ENCODE measurements at regions not wholly inside any gene's neighbourhood (a gene's known extent, or its start where the extent isn't known, plus 50 kb on each side); places are given as distances from the start of the nearest gene placed in this dataset.

DNA sequence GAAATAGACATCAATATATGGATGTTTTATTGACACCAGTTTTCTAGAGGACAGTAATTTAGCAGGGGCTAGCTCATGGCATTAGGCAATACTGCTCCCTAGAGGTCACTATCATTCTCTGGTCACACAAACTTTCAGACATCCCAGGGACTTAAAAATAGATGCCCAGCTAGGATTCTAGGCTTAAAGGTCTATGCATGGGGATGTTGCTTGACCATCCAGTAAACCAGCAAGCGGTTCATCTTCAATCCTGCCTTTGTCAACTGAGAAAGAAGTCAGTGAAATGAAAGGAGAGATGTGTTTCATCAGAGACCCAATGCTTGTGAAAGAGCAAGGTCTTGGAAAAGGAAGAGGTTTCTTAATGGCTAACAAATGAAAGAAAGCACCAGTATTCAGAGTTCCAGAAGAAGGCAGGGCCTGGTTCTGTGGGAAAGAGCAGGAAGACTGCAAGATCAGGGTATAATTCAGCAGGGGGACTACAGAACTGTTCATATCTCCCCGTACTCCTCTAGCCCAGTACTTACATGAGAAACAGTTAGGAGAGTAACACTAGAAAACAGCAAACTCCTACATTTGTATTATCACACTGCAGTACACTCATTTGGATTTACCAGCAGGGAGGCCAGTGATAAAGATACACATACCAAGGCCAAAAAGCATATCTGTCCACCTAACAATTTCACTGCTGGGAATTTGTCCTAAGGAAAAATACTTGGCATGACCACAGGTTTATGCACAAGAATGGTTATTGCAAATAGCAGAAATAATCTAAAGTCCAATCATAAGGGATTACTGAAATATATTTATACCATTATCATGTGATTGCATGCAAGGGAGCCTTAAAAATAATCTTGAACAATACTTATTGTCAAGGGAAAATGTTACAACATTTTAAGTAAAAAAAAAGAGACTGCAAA lies 151.4 kb upstream of the LAMA2 start:
- no peak overlapping the region for H3K27ac ChIP-seq (ENCODE audit: low read depth, low read length, poor library complexity, severe bottlenecking)
- POLR2A ChIA-PET (ENCODE audit: low non-redundant PET), result no interaction called here
- no peak overlapping the region for H3K4me3 ChIP-seq (ENCODE audit: low read depth, low read length, poor library complexity, severe bottlenecking)
- intact Hi-C loops (cut with micrococcal nuclease; ENCODE audit: unreplicated experiment), result loop anchor here (2.0 to 10.0 kb wide), 2 partner anchors 397 to 995 kb away; no protein-coding TSS in a partner anchor
- H3K36me3 ChIP-seq (ENCODE audit: insufficient read depth, low read length, poor library complexity, severe bottlenecking), result no peaks in the 10 kb centered on the region
- DNase-seq (ENCODE audit: low spot score), result peak; percentile 61
- no peaks in the 10 kb centered on the region for H3K27me3 ChIP-seq (replicated peaks; ENCODE audit: insufficient read depth, low read depth, low read length, poor library complexity)
- CTCF ChIA-PET, result interaction anchor here (0.7 to 1.2 kb wide), 3 partner anchors 403 to 994 kb away, joined by 3 to 4 read pairs (median 3); no protein-coding TSS in a partner anchor
- BruUV-seq (replicated peaks), result no TSS peak
- no peaks in the 10 kb centered on the region for H3K4me1 ChIP-seq (ENCODE audit: insufficient read depth, low read length, poor library complexity, severe bottlenecking)
- H3K9me3 ChIP-seq (ENCODE audit: low read depth, low read length, poor library complexity, severe bottlenecking), result no peaks in the 10 kb centered on the region
- TF ChIP-seq, protein P1, sequence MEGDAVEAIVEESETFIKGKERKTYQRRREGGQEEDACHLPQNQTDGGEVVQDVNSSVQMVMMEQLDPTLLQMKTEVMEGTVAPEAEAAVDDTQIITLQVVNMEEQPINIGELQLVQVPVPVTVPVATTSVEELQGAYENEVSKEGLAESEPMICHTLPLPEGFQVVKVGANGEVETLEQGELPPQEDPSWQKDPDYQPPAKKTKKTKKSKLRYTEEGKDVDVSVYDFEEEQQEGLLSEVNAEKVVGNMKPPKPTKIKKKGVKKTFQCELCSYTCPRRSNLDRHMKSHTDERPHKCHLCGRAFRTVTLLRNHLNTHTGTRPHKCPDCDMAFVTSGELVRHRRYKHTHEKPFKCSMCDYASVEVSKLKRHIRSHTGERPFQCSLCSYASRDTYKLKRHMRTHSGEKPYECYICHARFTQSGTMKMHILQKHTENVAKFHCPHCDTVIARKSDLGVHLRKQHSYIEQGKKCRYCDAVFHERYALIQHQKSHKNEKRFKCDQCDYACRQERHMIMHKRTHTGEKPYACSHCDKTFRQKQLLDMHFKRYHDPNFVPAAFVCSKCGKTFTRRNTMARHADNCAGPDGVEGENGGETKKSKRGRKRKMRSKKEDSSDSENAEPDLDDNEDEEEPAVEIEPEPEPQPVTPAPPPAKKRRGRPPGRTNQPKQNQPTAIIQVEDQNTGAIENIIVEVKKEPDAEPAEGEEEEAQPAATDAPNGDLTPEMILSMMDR (conservative IDR thresholded peaks at IDR 0.05; ENCODE audit: low read depth, low read length), result peak; percentile 65
- no peak for TF ChIP-seq EZH2 (IDR thresholded peaks at IDR 0.05; ENCODE audit: borderline replicate concordance, low read depth, low read length, poor library complexity, severe bottlenecking)

- peaks cover 8% of the 10 kb centered on the region for H3K4me1 ChIP-seq (ENCODE audit: insufficient read depth, low read length, poor library complexity, severe bottlenecking)
- no peak overlapping the region for H3K4me3 ChIP-seq (ENCODE audit: low read depth, low read length, poor library complexity, severe bottlenecking)
- TF ChIP-seq, protein P1 (conservative IDR thresholded peaks at IDR 0.05; ENCODE audit: low read depth, low read length), result no peak
- BruUV-seq (replicated peaks), result no TSS peak
- no peaks in the 10 kb centered on the region for H3K27me3 ChIP-seq (replicated peaks; ENCODE audit: insufficient read depth, low read depth, low read length, poor library complexity)
- ChIA-PET POLR2A (ENCODE audit: low non-redundant PET) (no interaction called here), CTCF (no interaction called here)
- no peak overlapping the region for H3K27ac ChIP-seq (ENCODE audit: low read depth, low read length, poor library complexity, severe bottlenecking)
- intact Hi-C loops (cut with micrococcal nuclease; ENCODE audit: unreplicated experiment), result loop anchor here (5.0 kb wide), 4 partner anchors 210 to 870 kb away; no protein-coding TSS in a partner anchor
- no peaks in the 10 kb centered on the region for H3K36me3 ChIP-seq (ENCODE audit: insufficient read depth, low read length, poor library complexity, severe bottlenecking)
- no peak for DNase-seq (ENCODE audit: low spot score)
- no peaks in the 10 kb centered on the region for H3K9me3 ChIP-seq (ENCODE audit: low read depth, low read length, poor library complexity, severe bottlenecking)
Measured at GRCh38 chr6:128727500-128727899, 155.4 kb upstream of the LAMA2 start.

DNA sequence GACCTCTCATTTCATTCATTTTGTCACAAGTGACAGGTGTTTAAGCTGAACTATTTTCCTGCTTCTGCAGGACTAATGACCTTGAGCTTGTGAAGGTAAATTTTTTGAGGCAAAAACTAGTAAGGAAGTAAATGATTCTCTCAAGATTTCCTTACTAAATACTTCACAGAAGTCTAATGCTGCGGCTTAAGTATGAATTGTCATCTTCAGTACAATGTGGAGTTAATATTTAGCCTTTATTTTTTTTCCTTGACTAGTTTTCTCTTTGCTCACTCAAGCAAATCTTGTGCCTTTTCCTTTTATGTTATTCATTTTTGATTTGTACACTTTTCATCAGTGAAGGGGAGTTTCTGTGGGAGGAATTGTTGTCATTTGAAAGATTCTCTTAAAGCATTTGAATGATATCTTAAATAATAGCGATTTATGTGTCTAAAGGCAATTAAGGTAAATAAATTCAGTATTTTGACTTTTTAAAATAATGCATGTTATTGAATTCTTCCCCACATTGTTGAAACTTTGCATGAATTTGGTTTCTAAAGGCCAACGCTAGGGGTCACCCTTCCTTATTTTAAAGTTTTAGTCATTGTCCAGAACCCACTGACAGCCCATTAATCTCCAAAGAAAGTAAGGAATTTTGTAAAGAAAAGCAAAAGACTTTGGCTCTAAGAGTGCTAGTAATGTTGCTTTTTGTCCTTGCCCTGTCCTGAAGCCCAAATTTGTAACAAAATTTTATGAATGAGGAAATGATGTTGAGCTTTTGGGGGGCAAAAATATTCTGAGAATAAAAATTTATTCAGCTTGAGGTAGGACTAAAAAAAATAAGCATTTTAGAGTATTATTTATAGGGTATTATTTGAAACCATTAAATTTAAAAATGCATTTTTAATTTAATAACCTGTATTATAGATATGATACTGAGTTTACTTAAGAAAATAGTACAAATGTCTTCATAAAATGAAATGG lies 157.4 kb upstream of the LAMA2 start:
- Histone ChIP-seq H3K4me3 (ENCODE audit: low read depth, low read length, poor library complexity, severe bottlenecking) (no peak overlapping the region), H3K9me3 (ENCODE audit: low read depth, low read length, poor library complexity, severe bottlenecking) (no peaks in the 10 kb centered on the region), H3K36me3 (ENCODE audit: insufficient read depth, low read length, poor library complexity, severe bottlenecking) (no peaks in the 10 kb centered on the region), H3K27me3 (replicated peaks; ENCODE audit: insufficient read depth, low read depth, low read length, poor library complexity) (no peaks in the 10 kb centered on the region), H3K27ac (ENCODE audit: low read depth, low read length, poor library complexity, severe bottlenecking) (no peak overlapping the region), H3K4me1 (ENCODE audit: insufficient read depth, low read length, poor library complexity, severe bottlenecking) (peaks cover 8% of the 10 kb centered on the region)
- intact Hi-C loops (cut with micrococcal nuclease; ENCODE audit: unreplicated experiment), result loop anchor here (5.0 kb wide), 4 partner anchors 208 to 868 kb away; no protein-coding TSS in a partner anchor
- ChIA-PET CTCF (interaction anchor here (0.7 kb wide), 1 partner anchor 645 kb away, joined by 3 read pairs; no protein-coding TSS in a partner anchor), POLR2A (ENCODE audit: low non-redundant PET) (no interaction called here)
- peak; percentile 60 for DNase-seq (ENCODE audit: low spot score)
- BruUV-seq (replicated peaks), result no TSS peak
- no peak for TF ChIP-seq EZH2 (IDR thresholded peaks at IDR 0.05; ENCODE audit: borderline replicate concordance, low read depth, low read length, poor library complexity, severe bottlenecking)
- TF ChIP-seq, protein P1 (conservative IDR thresholded peaks at IDR 0.05; ENCODE audit: low read depth, low read length), result peak; percentile 81

All from A673 (cell line).